Mesodermal cell (in vitro differentiated cells): ENCODE measurements at regions not wholly inside any gene's neighbourhood (a gene's known extent, or its start where the extent isn't known, plus 50 kb on each side); places are given as distances from the start of the nearest gene placed in this dataset.
A peak's percentile ranks its signal among the peaks of the same experiment; 100 is the strongest.

Source experiments
- H3K27ac ChIP-seq: 2 replicates; pipeline ENCODE4 v1.7.0; 2013; ENCODE audit warnings: mild to moderate bottlenecking, low read depth, low read length, moderate library complexity; ENCODE audit not compliant: severe bottlenecking
- H3K36me3 ChIP-seq: 2 replicates; pipeline ENCODE4 v1.7.1; 2013; ENCODE audit warnings: mild to moderate bottlenecking, low read length, moderate library complexity; ENCODE audit not compliant: control insufficient read depth, insufficient read depth
- H3K4me1 ChIP-seq: one replicate; pipeline ENCODE4 v1.7.1; 2013; ENCODE audit warnings: mild to moderate bottlenecking, low read length; ENCODE audit not compliant: insufficient read depth, control insufficient read depth, poor library complexity, severe bottlenecking
- H3K4me3 ChIP-seq: 2 replicates; pipeline ENCODE4 v1.7.0; 2013; ENCODE audit warnings: low read length, control low read depth, mild to moderate bottlenecking; ENCODE audit not compliant: insufficient read depth, poor library complexity, severe bottlenecking; ENCODE audit errors: extremely low read depth
- H3K9me3 ChIP-seq: 2 replicates; pipeline ENCODE4 v1.7.1; 2013; ENCODE audit warnings: mild to moderate bottlenecking, low read length, moderate library complexity; ENCODE audit not compliant: control insufficient read depth
- WGBS, 2 experiments: methylation state at CpG; one replicate each; pipeline ENCODE4 v1.1.5; 2013; ENCODE audit warnings: missing lambda C conversion rate in 2 of 2; ENCODE audit not compliant: insufficient coverage in 2 of 2; 5-methylcytosine and 5-hydroxymethylcytosine counted together

DNA sequence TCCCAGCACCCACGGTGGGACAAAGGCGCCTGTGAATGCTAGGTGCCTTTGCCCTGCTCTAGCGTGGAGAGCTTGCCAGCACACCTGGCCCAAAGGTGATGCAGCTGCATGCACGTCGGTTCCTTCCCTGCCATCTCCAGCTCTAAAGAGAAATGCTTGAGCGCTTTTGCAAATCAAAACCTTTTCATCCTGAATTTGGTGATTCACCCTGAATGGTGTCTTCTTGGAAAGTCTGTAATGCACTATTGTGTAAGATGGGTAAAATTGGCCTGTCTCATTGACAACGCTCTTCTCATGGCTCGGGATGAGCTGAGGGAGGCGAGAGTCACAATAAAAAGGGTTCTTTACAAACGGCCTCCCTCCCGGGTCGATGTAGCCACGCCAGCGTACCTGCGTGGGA is 103.1 kb upstream of the ID4 start:
- Histone ChIP-seq H3K27ac (no peak overlapping the region), H3K9me3 (peaks cover 4% of the 10 kb centered on the region), H3K4me3 (no peak overlapping the region), H3K36me3 (no peaks in the 10 kb centered on the region), H3K4me1 (no peaks in the 10 kb centered on the region)
- 94 to 97% methylated on average over 6 to 12 of the region's 15 CpGs for WGBS, 2 experiments

DNA sequence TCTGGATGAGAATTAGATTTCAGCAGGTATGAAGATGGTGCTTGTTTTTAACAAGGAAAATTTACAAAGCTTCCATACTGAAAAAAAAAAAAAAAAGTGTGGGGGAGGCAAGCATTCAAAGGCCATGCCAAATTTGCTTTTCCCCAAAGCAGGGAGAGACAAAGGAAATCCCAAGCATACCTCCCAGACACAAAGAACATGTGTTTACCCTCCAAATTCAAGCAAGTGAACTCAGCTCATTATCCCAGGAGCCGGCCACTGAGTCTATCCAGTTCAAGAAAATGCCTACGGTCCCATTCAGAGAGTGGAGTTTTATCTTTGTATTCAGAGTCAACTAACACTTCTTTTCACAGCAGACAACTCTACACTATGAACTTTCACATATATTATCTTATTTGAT is 102.7 kb upstream of the ID4 start:
- Histone ChIP-seq H3K4me3 (no peak overlapping the region), H3K27ac (no peak overlapping the region)
- 80% methylated on average over 1 of the region's 2 CpGs; no CpG with 5 or more reads in 1 of the 2 experiments for WGBS, 2 experiments

GRCh38 chr6:19736066-19736465 is 101.1 kb upstream of the ID4 start:
- H3K9me3 ChIP-seq = no peaks in the 10 kb centered on the region
- no peaks in the 10 kb centered on the region for H3K36me3 ChIP-seq
- no peak overlapping the region for H3K4me3 ChIP-seq
- 83 to 93% methylated on average over 1 to 3 of the region's 4 CpGs for WGBS, 2 experiments
- no peak overlapping the region for H3K27ac ChIP-seq
- no peaks in the 10 kb centered on the region for H3K4me1 ChIP-seq

More for the DNA sequence above, 102.7 kb upstream of the ID4 start:
- Histone ChIP-seq H3K36me3 (no peaks in the 10 kb centered on the region), H3K4me1 (no peaks in the 10 kb centered on the region), H3K9me3 (peaks cover 4% of the 10 kb centered on the region)

DNA sequence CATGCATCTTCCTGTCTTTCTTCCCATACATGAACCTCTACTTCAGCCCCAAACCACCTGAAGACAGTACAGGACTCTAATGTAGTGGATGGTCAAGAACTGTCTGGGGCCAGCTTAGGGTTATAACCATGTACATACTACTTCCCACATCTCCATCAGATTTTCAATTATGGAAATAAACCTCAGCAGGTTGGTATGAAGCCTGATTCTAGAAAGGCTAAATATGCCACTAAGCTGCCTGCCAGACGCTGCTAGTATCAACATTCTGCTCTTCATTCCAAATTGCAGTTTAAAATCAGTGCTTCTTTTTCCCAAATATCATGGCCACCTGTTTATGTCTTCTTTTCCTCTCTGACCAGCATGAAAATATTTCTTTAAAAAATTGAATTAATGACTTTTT is 99.2 kb upstream of the ID4 start:
- Histone ChIP-seq H3K4me1 (no peaks in the 10 kb centered on the region), H3K9me3 (no peaks in the 10 kb centered on the region), H3K27ac (no peak overlapping the region), H3K4me3 (no peak overlapping the region), H3K36me3 (no peaks in the 10 kb centered on the region)
- WGBS, 2 experiments = 83% methylated on average over 1 of the region's 1 CpG; no CpG with 5 or more reads in 1 of the 2 experiments

GRCh38 chr6:19749722-19750121 is 87.4 kb upstream of the ID4 start:
- no peaks in the 10 kb centered on the region for H3K9me3 ChIP-seq
- H3K4me1 ChIP-seq = no peaks in the 10 kb centered on the region
- H3K4me3 ChIP-seq = no peak overlapping the region
- no peak overlapping the region for H3K27ac ChIP-seq
- 93% methylated on average over 3 of the region's 7 CpGs; no CpG with 5 or more reads in 1 of the 2 experiments for WGBS, 2 experiments
- H3K36me3 ChIP-seq = no peaks in the 10 kb centered on the region

- Histone ChIP-seq H3K9me3 (no peaks in the 10 kb centered on the region), H3K36me3 (no peaks in the 10 kb centered on the region), H3K4me1 (peaks cover 3% of the 10 kb centered on the region), H3K27ac (no peak overlapping the region), H3K4me3 (no peak overlapping the region)
- WGBS, 2 experiments = 86 to 91% methylated on average over 2 of the region's 2 CpGs
Observed at GRCh38 chr6:19752746-19753145, 84.4 kb upstream of the ID4 start.

GRCh38 chr6:19753826-19754225 is 83.3 kb upstream of the ID4 start:
- no peaks in the 10 kb centered on the region for H3K36me3 ChIP-seq
- H3K4me1 ChIP-seq = peaks cover 3% of the 10 kb centered on the region
- 91 to 93% methylated on average over 3 to 4 of the region's 5 CpGs for WGBS, 2 experiments
- H3K27ac ChIP-seq = no peak overlapping the region
- no peak overlapping the region for H3K4me3 ChIP-seq
- H3K9me3 ChIP-seq = no peaks in the 10 kb centered on the region

DNA sequence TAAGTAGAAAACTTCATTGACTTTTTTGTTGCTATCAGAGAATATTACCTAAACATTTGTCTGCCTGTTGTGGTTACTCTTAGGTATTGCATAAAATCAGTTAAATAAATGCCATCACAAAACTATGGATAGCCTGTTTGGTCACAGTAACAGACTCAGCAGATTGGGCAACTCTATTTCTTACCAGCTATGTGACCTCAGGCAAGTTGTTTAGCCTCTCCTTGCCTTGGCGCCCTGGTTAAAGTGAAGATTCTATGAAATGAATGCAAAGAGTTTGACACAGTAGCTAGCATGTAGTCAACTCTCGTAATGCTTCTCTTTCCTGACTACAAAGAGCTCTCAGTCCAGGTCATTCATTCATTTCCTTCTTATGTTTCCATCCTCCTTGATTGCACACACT is 82.5 kb upstream of the ID4 start:
- Histone ChIP-seq H3K36me3 (no peaks in the 10 kb centered on the region), H3K9me3 (no peaks in the 10 kb centered on the region), H3K4me1 (peaks cover 3% of the 10 kb centered on the region), H3K4me3 (no peak overlapping the region), H3K27ac (no peak overlapping the region)
- WGBS, 2 experiments = 91 to 96% methylated on average over 1 to 2 of the region's 2 CpGs

GRCh38 chr6:19755181-19755580 is 82.0 kb upstream of the ID4 start:
- no peak overlapping the region for H3K27ac ChIP-seq
- WGBS, 2 experiments = no CpG with 5 or more reads among the region's 1 CpG

DNA sequence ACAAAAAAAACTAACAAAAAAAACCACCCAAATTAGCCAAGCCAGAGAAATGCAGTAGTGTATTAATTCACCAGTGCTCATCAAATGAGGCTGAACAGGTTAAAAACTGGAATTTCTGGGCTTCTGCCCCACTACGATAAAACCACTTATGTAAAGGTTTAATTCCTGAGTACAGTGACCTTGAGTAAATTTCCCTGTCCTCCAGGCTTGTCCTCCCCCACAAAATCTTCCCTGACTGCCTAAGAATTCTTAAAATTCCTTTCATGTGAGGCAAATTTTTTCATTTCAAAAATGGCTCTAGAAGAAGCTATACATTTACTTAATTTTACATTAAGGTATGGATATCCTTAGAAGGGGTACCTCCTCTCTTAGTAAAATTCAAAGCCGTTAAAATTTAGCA is 80.1 kb upstream of the ID4 start:
- no peaks in the 10 kb centered on the region for H3K9me3 ChIP-seq
- no peak overlapping the region for H3K4me3 ChIP-seq
- WGBS, 2 experiments = 60 to 67% methylated on average over 1 of the region's 2 CpGs
- H3K4me1 ChIP-seq = peaks cover 3% of the 10 kb centered on the region
- H3K27ac ChIP-seq = peak overlapping the region; percentile 52
- H3K36me3 ChIP-seq = no peaks in the 10 kb centered on the region

More at GRCh38 chr6:19755181-19755580, 82.0 kb upstream of the ID4 start:
- Histone ChIP-seq H3K9me3 (no peaks in the 10 kb centered on the region), H3K36me3 (no peaks in the 10 kb centered on the region), H3K4me3 (no peak overlapping the region), H3K4me1 (peaks cover 3% of the 10 kb centered on the region)

GRCh38 chr6:19759117-19759880 is 77.9 kb upstream of the ID4 start:
- Histone ChIP-seq H3K4me3 (no peak overlapping the region), H3K4me1 (peaks cover 3% of the 10 kb centered on the region), H3K9me3 (peaks cover 3% of the 10 kb centered on the region), H3K27ac (no peak overlapping the region), H3K36me3 (no peaks in the 10 kb centered on the region)
- WGBS, 2 experiments = no CpG with 5 or more reads among the region's 3 CpGs
